ENCODE measurements at regions not wholly inside any gene's neighbourhood (a gene's known extent, or its start where the extent isn't known, plus 50 kb on each side); places are given as distances from the start of the nearest gene placed in this dataset.

DNA sequence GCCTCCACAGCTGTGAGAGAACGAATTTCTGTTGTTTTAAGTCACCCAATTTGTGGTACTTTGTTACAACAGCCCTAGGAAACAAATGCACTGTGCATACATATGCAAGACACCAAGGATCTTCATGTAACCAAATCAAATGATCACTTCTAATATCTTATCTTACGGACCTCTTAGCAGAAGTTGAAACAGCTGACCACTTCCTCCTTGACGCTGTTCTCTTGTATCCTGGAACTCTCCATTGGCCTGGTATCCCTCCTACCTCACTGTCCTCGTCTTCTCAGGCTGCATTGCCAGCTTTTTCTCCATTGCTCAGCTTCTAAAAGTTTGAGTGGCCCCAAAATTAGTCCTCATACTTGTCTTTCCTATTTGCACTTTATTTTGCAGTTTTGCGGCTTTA lies 200.4 kb downstream of the DLEU7 start:
- no peak for TF ChIP-seq EZH2 (IDR thresholded peaks at IDR 0.05; ENCODE audit: borderline replicate concordance, low read depth, low read length, poor library complexity, severe bottlenecking)
- TF ChIP-seq CTCF (conservative IDR thresholded peaks at IDR 0.05; ENCODE audit: low read depth, low read length) = no peak
